Caco-2 (cell line): ENCODE measurements at regions not wholly inside any gene's neighbourhood (a gene's known extent, or its start where the extent isn't known, plus 50 kb on each side); places are given as distances from the start of the nearest gene placed in this dataset.
"Not testable (repeated sequence)": the region's sequence is repeated elsewhere in the genome, so short reads cannot be mapped to it uniquely, and the experiment has no call there.

Experiments
- BruUV-seq: library from RNA; stranded (reverse); fragments of 400-500 nt; replicated peaks from 2 replicates; lab custom pipeline; 2021; lab: Mats Ljungman, UMichigan
- CTCF ChIA-PET: fragments of 300-600 bp; sonication (Branson Sonifier 250); formaldehyde crosslinking; loops from one replicate; lab custom pipeline; 2022; ENCODE audit warnings: antibody characterized with exemption; lab: Charles Lee
- POLR2A ChIA-PET: fragments of 300-600 bp; sonication (Branson Sonifier 250); formaldehyde crosslinking; loops from one replicate; lab custom pipeline; 2022; ENCODE audit warnings: antibody characterized with exemption; lab: Charles Lee
- DNase-seq, 2 experiments: peaks; one replicate each; pipeline versions ENCODE4 v3.0.0 to v3.0.0-alpha.2; 2020 to 2022
- H3K27me3 ChIP-seq: replicated peaks from 2 replicates; pipeline ENCODE4 v1.6.0; 2011; ENCODE audit warnings: low read length; ENCODE audit not compliant: control insufficient read depth, insufficient read depth
- H3K36me3 ChIP-seq: 2 replicates; pipeline ENCODE4 v1.5.1; 2011; ENCODE audit warnings: low read length; ENCODE audit not compliant: control insufficient read depth, insufficient read depth
- H3K4me1 ChIP-seq: fragments of 250-450 bp; sonication (Bioruptor Pico); 2 replicates; pipeline ENCODE4 v1.5.1; 2020; ENCODE audit warnings: mild to moderate bottlenecking
- H3K4me3 ChIP-seq: 2 replicates; pipeline ENCODE4 v1.5.1; 2011; ENCODE audit warnings: low read depth, mild to moderate bottlenecking, control low read depth, low read length
- H3K9me3 ChIP-seq: fragments of 250-450 bp; sonication (Bioruptor Pico); 2 replicates; pipeline ENCODE4 v1.5.1; 2020; ENCODE audit warnings: mild to moderate bottlenecking, moderate library complexity
- H3K27ac Mint-ChIP-seq: one replicate; pipeline ENCODE4 v1.8.0; 2022; ENCODE audit warnings: mixed read lengths; ENCODE audit not compliant: unreplicated experiment
- H3K27me3 Mint-ChIP-seq: one replicate; pipeline ENCODE4 v1.8.0; 2022; ENCODE audit warnings: mixed read lengths; ENCODE audit not compliant: insufficient read depth, unreplicated experiment
- H3K36me3 Mint-ChIP-seq: one replicate; pipeline ENCODE4 v1.8.0; 2022; ENCODE audit warnings: mild to moderate bottlenecking, mixed read lengths; ENCODE audit not compliant: insufficient read depth, unreplicated experiment
- H3K4me1 Mint-ChIP-seq: one replicate; pipeline ENCODE4 v1.8.0; 2022; ENCODE audit warnings: low read depth, mixed read lengths; ENCODE audit not compliant: unreplicated experiment
- H3K4me3 Mint-ChIP-seq: one replicate; pipeline ENCODE4 v1.8.0; 2022; ENCODE audit warnings: mild to moderate bottlenecking, moderate library complexity, mixed read lengths; ENCODE audit not compliant: unreplicated experiment
- H3K9me3 Mint-ChIP-seq: one replicate; pipeline ENCODE4 v1.8.0; 2022; ENCODE audit warnings: mixed read lengths; ENCODE audit not compliant: unreplicated experiment
- intact Hi-C: fragments of 100-400 bp; cut with micrococcal nuclease; formaldehyde crosslinking; loops from one replicate; pipeline ENCODE4 v1.10.0; 2022; ENCODE audit not compliant: unreplicated experiment
- TF ChIP-seq, protein P1 (sequence below), 2 experiments: fragments of 200-600 bp in 1 of 2; IDR thresholded peaks; 1 replicate in 1 of 2; 2 replicates in 1 of 2; pipeline versions ENCODE4 v1.5.1 to v1.8.0; 2011 to 2022; ENCODE audit warnings: antibody characterized with exemption in 1 of 2, control low read depth in 1 of 2, inconsistent platforms in 1 of 2, low read depth in 1 of 2, low read length in 1 of 2, mild to moderate bottlenecking in 1 of 2, moderate library complexity in 1 of 2; ENCODE audit not compliant: insufficient read depth in 1 of 2, severe bottlenecking in 1 of 2, unreplicated experiment in 1 of 2

DNA sequence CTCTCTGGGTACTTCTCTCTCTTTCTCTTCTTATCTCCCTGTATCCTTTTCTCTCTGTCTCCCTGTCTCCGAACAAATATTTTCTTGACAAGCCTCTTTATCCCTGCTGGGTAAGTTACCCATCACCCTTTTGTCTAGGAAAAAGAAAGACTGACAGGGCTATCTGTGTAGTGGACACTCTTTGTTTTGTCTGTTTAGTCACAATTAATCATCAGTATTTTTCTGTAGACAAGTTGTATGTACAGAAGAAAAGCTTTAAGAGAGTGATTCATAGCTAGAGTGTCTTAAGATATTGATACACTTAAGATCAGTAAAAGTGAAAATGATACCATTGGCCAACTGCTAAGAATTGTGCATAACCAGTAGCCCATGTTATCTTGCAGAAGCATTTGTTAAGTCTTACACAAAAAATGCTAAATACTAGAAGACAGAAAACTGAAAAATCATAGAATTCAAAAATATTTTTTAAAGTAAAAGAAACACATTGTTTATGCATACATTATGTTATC lies 1043.8 kb upstream of the EDIL3 start:
- POLR2A ChIA-PET: no interaction called here
- Mint-ChIP-seq H3K9me3 (peaks cover 9% of the 10 kb centered on the region), H3K36me3 (no peaks in the 10 kb centered on the region), H3K4me1 (no peaks in the 10 kb centered on the region), H3K27ac (no peak overlapping the region), H3K27me3 (no peaks in the 10 kb centered on the region), H3K4me3 (no peak overlapping the region)
- CTCF ChIA-PET: no interaction called here
- DNase-seq: no peak
- Histone ChIP-seq H3K36me3 (no peaks in the 10 kb centered on the region), H3K4me1 (no peaks in the 10 kb centered on the region), H3K27me3 (no peaks in the 10 kb centered on the region), H3K9me3 (no peaks in the 10 kb centered on the region), H3K4me3 (no peak overlapping the region)
- TF ChIP-seq, protein P1, sequence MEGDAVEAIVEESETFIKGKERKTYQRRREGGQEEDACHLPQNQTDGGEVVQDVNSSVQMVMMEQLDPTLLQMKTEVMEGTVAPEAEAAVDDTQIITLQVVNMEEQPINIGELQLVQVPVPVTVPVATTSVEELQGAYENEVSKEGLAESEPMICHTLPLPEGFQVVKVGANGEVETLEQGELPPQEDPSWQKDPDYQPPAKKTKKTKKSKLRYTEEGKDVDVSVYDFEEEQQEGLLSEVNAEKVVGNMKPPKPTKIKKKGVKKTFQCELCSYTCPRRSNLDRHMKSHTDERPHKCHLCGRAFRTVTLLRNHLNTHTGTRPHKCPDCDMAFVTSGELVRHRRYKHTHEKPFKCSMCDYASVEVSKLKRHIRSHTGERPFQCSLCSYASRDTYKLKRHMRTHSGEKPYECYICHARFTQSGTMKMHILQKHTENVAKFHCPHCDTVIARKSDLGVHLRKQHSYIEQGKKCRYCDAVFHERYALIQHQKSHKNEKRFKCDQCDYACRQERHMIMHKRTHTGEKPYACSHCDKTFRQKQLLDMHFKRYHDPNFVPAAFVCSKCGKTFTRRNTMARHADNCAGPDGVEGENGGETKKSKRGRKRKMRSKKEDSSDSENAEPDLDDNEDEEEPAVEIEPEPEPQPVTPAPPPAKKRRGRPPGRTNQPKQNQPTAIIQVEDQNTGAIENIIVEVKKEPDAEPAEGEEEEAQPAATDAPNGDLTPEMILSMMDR (IDR thresholded peaks at IDR 0.05; ENCODE audit: insufficient read depth in 1 of 2, low read depth in 1 of 2, low read length in 1 of 2, severe bottlenecking in 1 of 2, unreplicated experiment in 1 of 2): no peak
- intact Hi-C loops: no loop called here
- BruUV-seq: no TSS peak

DNA sequence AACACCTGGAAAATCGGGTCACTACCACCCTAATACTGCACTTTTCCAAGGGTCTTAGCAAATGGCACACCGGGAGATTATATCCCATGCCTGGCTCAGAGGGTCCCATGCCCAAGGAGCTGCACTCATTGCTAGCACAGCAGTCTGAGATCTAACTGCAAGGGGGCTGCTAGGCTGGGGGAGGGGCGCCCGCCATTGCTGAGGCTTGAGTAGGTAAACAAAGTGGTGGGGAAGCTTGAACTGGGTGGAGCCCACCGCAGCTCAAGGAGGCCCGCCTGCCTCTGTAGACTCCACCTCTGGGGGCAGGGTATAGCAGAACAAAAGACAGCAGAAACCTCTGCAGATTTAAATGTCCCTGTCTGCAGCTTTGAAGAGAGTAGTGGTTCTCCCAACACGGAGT lies 1047.0 kb upstream of the EDIL3 start:
- BruUV-seq, H3K4me3 Mint-ChIP-seq, H3K36me3 ChIP-seq, H3K36me3 Mint-ChIP-seq, H3K4me1 ChIP-seq, H3K9me3 Mint-ChIP-seq, DNase-seq, POLR2A ChIA-PET, H3K9me3 ChIP-seq, H3K27me3 ChIP-seq, intact Hi-C loops, CTCF ChIA-PET, H3K4me3 ChIP-seq, H3K27me3 Mint-ChIP-seq, H3K27ac Mint-ChIP-seq, H3K4me1 Mint-ChIP-seq: not testable (repeated sequence)

DNA sequence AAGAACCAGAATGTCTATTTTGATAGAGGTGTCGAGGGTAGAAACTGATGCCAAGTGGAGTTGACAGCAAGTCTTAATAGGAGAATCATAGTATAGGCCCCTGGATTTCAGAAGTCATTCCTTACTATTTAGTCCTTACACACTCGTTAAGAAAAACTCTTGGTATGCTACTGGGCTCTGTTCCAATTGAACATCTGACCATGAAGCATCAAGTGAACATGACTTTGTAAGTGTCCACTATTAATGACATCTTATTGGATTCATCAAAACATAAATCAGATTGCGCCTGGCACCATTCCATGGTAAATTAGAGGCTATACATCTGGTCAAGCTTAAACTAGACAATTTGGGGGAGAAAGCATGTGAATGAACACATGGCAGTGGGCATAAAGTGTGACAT lies 1056.5 kb upstream of the EDIL3 start:
- CTCF ChIA-PET: no interaction called here
- no peaks in the 10 kb centered on the region for H3K36me3 Mint-ChIP-seq
- H3K36me3 ChIP-seq: no peaks in the 10 kb centered on the region
- H3K4me3 ChIP-seq: no peak overlapping the region
- no peaks in the 10 kb centered on the region for H3K27me3 Mint-ChIP-seq
- H3K27ac Mint-ChIP-seq: no peak overlapping the region
- POLR2A ChIA-PET: no interaction called here
- no peaks in the 10 kb centered on the region for H3K9me3 Mint-ChIP-seq
- H3K9me3 ChIP-seq: no peaks in the 10 kb centered on the region
- DNase-seq: no peak
- no peaks in the 10 kb centered on the region for H3K27me3 ChIP-seq
- H3K4me1 ChIP-seq: no peaks in the 10 kb centered on the region
- H3K4me3 Mint-ChIP-seq: no peak overlapping the region
- TF ChIP-seq, protein P1 (IDR thresholded peaks at IDR 0.05; ENCODE audit: insufficient read depth in 1 of 2, low read depth in 1 of 2, low read length in 1 of 2, severe bottlenecking in 1 of 2, unreplicated experiment in 1 of 2): no peak
- BruUV-seq: no TSS peak
- intact Hi-C loops: no loop called here
- H3K4me1 Mint-ChIP-seq: no peaks in the 10 kb centered on the region

DNA sequence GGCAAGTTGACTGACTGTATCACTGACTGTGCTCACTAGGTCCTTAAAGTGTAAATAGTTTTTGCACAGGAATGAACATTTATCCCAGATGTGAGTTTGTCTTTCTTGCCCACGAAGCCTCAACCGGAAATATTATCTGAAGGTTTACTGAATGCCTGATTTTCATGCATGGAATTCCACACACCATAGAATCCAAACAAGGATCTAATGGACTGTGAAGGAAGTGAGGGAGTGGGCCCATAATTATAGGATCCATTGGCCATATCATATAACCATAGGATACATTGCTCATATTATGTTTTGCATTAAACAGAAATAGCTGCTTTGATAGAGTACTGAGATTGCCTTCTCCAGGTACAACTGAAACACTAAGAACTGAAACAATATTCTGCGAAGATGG lies 1057.2 kb upstream of the EDIL3 start:
- TF ChIP-seq, protein P1 (IDR thresholded peaks at IDR 0.05; ENCODE audit: insufficient read depth in 1 of 2, low read depth in 1 of 2, low read length in 1 of 2, severe bottlenecking in 1 of 2, unreplicated experiment in 1 of 2): no peak
- Mint-ChIP-seq H3K9me3 (no peaks in the 10 kb centered on the region), H3K27me3 (no peaks in the 10 kb centered on the region), H3K36me3 (no peaks in the 10 kb centered on the region), H3K27ac (no peak overlapping the region), H3K4me1 (no peaks in the 10 kb centered on the region), H3K4me3 (no peak overlapping the region)
- no peaks in the 10 kb centered on the region for H3K4me1 ChIP-seq
- no TSS peak for BruUV-seq
- CTCF ChIA-PET: no interaction called here
- DNase-seq: no peak
- H3K9me3 ChIP-seq: no peaks in the 10 kb centered on the region
- H3K36me3 ChIP-seq: no peaks in the 10 kb centered on the region
- POLR2A ChIA-PET: no interaction called here
- no peaks in the 10 kb centered on the region for H3K27me3 ChIP-seq
- intact Hi-C loops: no loop called here
- no peak overlapping the region for H3K4me3 ChIP-seq
